ENCODE measurements at regions not wholly inside any gene's neighbourhood (a gene's known extent, or its start where the extent isn't known, plus 50 kb on each side); places are given as distances from the start of the nearest gene placed in this dataset.

DNA sequence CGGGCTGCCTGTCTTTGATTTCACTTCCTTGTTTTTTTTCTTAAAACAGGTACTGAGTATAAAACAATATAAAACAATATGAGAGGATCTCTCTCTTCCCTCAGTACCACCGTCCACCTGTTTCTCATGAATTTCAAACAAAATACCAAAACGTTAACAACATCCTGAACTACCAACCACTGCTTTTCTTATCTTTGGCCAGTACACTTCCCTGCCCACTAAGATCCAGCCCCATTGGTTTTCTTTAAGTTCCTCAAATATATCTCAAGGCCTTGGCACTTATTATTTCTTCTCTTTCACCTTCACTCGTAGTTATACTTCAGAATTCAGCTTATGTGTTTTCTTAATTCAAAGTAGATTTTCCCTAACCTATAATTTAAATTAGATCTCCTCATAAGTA is 370.2 kb upstream of the GRIA3 start:
- DNase-seq (no peak), FAIRE-seq (no peak)
- no peak overlapping the region for H3K4me3 ChIP-seq (ENCODE audit: low read depth in 1 of 3, low read length in 3 of 3)
- H3K9me3 ChIP-seq (ENCODE audit: control insufficient read depth in 2 of 2, insufficient read depth in 1 of 2, low read depth in 1 of 2, low read length in 1 of 2) = peaks cover 0 to 12% of the 10 kb centered on the region in 2 donors
- no peaks in the 10 kb centered on the region for H3K36me3 ChIP-seq (ENCODE audit: control insufficient read depth in 3 of 3, insufficient read depth in 2 of 3, low read depth in 1 of 3, low read length in 3 of 3)
- WGBS, 3 donors = 56 to 67% (median 64%) methylated on average over 4 of the region's 4 CpGs
- no peak overlapping the region for H3K27ac ChIP-seq (ENCODE audit: low read depth in 1 of 3, low read length in 2 of 3)
- H3K27me3 ChIP-seq (ENCODE audit: control insufficient read depth in 3 of 3, insufficient read depth in 3 of 3, low read length in 3 of 3) = no peaks in the 10 kb centered on the region
- no peaks in the 10 kb centered on the region for H3K4me1 ChIP-seq (ENCODE audit: control insufficient read depth in 3 of 3, insufficient read depth in 2 of 3, low read depth in 1 of 3, low read length in 2 of 3)

DNA sequence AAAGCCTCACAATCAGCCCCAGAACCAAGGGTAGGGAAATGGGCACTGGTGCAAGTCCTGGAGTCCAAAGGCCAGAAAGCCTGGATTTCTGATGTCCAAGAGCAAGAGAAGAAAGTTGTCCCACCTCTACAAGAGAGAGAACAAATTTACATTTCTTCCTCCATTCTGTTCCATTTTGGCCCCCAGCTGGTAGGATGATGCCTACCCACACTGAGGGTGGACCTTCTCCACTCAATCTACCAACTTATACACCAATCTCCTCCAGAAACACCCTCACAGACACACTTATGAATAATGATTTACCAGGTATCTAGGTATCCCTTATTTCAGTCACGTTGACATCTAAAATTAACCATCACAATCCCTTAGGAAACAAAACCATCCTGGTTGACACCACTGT is 367.8 kb upstream of the GRIA3 start:
- FAIRE-seq = no peak
- Histone ChIP-seq H3K9me3 (ENCODE audit: control insufficient read depth in 2 of 2, insufficient read depth in 1 of 2, low read depth in 1 of 2, low read length in 1 of 2) (peaks cover 0 to 12% of the 10 kb centered on the region in 2 donors), H3K4me1 (ENCODE audit: control insufficient read depth in 3 of 3, insufficient read depth in 2 of 3, low read depth in 1 of 3, low read length in 2 of 3) (no peaks in the 10 kb centered on the region), H3K4me3 (ENCODE audit: low read depth in 1 of 3, low read length in 3 of 3) (no peak overlapping the region), H3K27ac (ENCODE audit: low read depth in 1 of 3, low read length in 2 of 3) (no peak overlapping the region), H3K36me3 (ENCODE audit: control insufficient read depth in 3 of 3, insufficient read depth in 2 of 3, low read depth in 1 of 3, low read length in 3 of 3) (no peaks in the 10 kb centered on the region), H3K27me3 (ENCODE audit: control insufficient read depth in 3 of 3, insufficient read depth in 3 of 3, low read length in 3 of 3) (no peaks in the 10 kb centered on the region)
- 80 to 90% (median 85%) methylated on average over 1 of the region's 1 CpG for WGBS, 3 donors
- no peak for DNase-seq

DNA sequence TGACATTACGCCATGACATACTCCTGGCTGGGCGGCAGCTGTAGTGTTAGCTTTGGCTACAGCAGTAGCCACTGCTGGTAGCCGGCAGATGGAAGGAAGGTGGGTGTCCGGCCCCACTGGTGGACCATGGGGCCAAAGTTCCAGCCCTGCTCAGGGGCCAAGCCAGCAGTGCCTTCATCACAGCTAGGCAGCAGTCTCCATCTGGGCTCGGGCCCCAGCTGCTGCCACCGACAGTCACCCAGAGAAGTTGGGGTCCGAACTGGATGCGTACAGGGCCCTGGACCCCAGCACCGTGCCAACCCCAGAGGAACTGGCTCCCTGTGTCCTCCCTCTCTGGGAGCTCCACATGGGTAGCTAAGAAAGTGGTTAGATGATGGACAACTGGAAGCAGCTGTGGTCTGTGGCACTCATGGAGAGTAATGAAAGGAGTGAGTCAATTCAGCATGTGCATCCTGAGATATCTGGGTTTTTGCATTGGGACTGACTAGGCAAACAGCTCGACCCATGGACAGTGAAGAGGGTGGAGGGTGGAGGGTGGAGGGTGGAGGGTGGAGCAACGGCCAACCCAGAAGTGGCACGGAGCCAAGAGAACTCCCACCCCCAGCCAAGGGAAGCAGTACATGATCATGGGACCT is 366.6 kb upstream of the GRIA3 start:
- FAIRE-seq = no peak
- no peaks in the 10 kb centered on the region for H3K4me1 ChIP-seq (ENCODE audit: control insufficient read depth in 3 of 3, insufficient read depth in 2 of 3, low read depth in 1 of 3, low read length in 2 of 3)
- no peak overlapping the region for H3K27ac ChIP-seq (ENCODE audit: low read depth in 1 of 3, low read length in 2 of 3)
- H3K36me3 ChIP-seq (ENCODE audit: control insufficient read depth in 3 of 3, insufficient read depth in 2 of 3, low read depth in 1 of 3, low read length in 3 of 3) = no peaks in the 10 kb centered on the region
- WGBS, 3 donors = 80 to 87% (median 84%) methylated on average over 11 to 12 of the region's 12 CpGs
- H3K9me3 ChIP-seq (ENCODE audit: control insufficient read depth in 2 of 2, insufficient read depth in 1 of 2, low read depth in 1 of 2, low read length in 1 of 2) = peaks cover 0 to 12% of the 10 kb centered on the region in 2 donors
- no peak for DNase-seq
- no peak overlapping the region for H3K4me3 ChIP-seq (ENCODE audit: low read depth in 1 of 3, low read length in 3 of 3)
- H3K27me3 ChIP-seq (ENCODE audit: control insufficient read depth in 3 of 3, insufficient read depth in 3 of 3, low read length in 3 of 3) = no peaks in the 10 kb centered on the region

DNA sequence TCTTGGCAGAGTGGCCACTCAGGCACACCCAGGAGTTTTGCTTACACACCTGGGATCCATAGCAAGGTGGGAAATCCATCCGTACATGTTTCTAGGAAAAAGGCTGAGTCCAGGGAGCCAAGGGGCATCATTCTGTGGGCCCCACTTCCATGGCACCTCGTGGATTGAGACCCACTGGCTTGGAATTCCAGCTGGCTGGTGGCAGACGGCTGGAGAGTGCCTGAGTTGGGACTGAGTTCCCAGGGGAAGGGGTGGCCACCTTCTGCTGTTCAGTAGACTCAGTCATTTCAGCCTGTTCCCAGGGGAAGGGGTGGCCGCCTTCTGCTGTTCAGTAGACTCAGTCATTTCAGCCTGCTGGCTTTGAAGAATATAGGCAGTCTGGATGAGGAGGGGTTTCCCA is 366.0 kb upstream of the GRIA3 start:
- Histone ChIP-seq H3K27ac (ENCODE audit: low read depth in 1 of 3, low read length in 2 of 3) (no peak overlapping the region), H3K4me3 (ENCODE audit: low read depth in 1 of 3, low read length in 3 of 3) (no peak overlapping the region), H3K36me3 (ENCODE audit: control insufficient read depth in 3 of 3, insufficient read depth in 2 of 3, low read depth in 1 of 3, low read length in 3 of 3) (no peaks in the 10 kb centered on the region), H3K4me1 (ENCODE audit: control insufficient read depth in 3 of 3, insufficient read depth in 2 of 3, low read depth in 1 of 3, low read length in 2 of 3) (no peaks in the 10 kb centered on the region), H3K27me3 (ENCODE audit: control insufficient read depth in 3 of 3, insufficient read depth in 3 of 3, low read length in 3 of 3) (no peaks in the 10 kb centered on the region), H3K9me3 (ENCODE audit: control insufficient read depth in 2 of 2, insufficient read depth in 1 of 2, low read depth in 1 of 2, low read length in 1 of 2) (peaks cover 0 to 12% of the 10 kb centered on the region in 2 donors)
- DNase-seq (no peak), FAIRE-seq (no peak)
- WGBS, 3 donors = 54 to 72% (median 66%) methylated on average over 4 of the region's 4 CpGs

DNA sequence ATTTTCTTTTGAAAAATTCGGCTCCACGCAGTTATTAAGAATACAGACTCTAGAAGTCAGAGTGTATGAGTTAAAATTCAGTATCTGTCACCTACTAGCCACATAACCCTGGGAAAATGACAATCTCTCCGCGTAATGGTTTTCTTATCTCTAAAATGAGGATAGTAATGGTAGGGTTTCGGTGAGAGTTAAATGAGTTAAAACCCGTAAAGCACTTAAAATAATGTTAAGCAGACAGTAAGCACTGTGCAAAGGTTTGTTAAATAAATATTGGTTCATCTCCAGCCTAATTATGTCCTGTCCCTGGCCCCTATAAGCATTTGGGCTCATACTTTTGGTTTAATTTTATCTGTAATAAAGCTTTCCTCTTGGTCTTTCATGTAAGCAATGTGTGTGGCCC is 350.8 kb upstream of the GRIA3 start:
- no peak overlapping the region for H3K27ac ChIP-seq (ENCODE audit: low read depth in 1 of 3, low read length in 2 of 3)
- no peak overlapping the region for H3K4me3 ChIP-seq (ENCODE audit: low read depth in 1 of 3, low read length in 3 of 3)
- 74 to 77% (median 75%) methylated on average over 6 of the region's 6 CpGs for WGBS, 3 donors
- FAIRE-seq = no peak
- H3K27me3 ChIP-seq (ENCODE audit: control insufficient read depth in 3 of 3, insufficient read depth in 3 of 3, low read length in 3 of 3) = no peaks in the 10 kb centered on the region
- DNase-seq = no peak
- no peaks in the 10 kb centered on the region for H3K36me3 ChIP-seq (ENCODE audit: control insufficient read depth in 3 of 3, insufficient read depth in 2 of 3, low read depth in 1 of 3, low read length in 3 of 3)
- H3K4me1 ChIP-seq (ENCODE audit: control insufficient read depth in 3 of 3, insufficient read depth in 2 of 3, low read depth in 1 of 3, low read length in 2 of 3) = no peaks in the 10 kb centered on the region
- H3K9me3 ChIP-seq (ENCODE audit: control insufficient read depth in 2 of 2, insufficient read depth in 1 of 2, low read depth in 1 of 2, low read length in 1 of 2) = no peaks in the 10 kb centered on the region

DNA sequence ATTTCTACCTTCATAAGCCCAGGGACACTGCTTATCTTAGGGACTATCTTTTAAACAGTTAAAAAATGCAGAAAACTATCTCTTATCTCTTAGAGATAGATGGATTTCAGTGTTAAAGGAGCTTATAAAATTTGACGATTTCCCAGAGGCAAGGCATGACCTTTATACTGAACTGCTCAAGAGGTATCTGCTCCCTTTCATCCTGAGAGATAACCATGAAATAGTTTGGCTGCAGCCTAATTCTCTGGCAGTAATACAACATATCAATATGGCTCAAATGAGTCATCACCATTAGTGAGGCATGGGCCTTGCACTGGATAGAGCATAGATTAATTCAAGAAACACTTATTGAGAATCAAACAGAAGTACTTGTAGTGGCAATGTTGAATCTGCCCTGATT is 348.2 kb upstream of the GRIA3 start:
- Histone ChIP-seq H3K27me3 (ENCODE audit: control insufficient read depth in 3 of 3, insufficient read depth in 3 of 3, low read length in 3 of 3) (no peaks in the 10 kb centered on the region), H3K36me3 (ENCODE audit: control insufficient read depth in 3 of 3, insufficient read depth in 2 of 3, low read depth in 1 of 3, low read length in 3 of 3) (no peaks in the 10 kb centered on the region), H3K4me3 (ENCODE audit: low read depth in 1 of 3, low read length in 3 of 3) (no peak overlapping the region), H3K9me3 (ENCODE audit: control insufficient read depth in 2 of 2, insufficient read depth in 1 of 2, low read depth in 1 of 2, low read length in 1 of 2) (no peaks in the 10 kb centered on the region), H3K4me1 (ENCODE audit: control insufficient read depth in 3 of 3, insufficient read depth in 2 of 3, low read depth in 1 of 3, low read length in 2 of 3) (no peaks in the 10 kb centered on the region), H3K27ac (ENCODE audit: low read depth in 1 of 3, low read length in 2 of 3) (no peak overlapping the region)
- DNase-seq (no peak), FAIRE-seq (no peak)
- 19 to 55% (median 28%) methylated on average over 1 of the region's 1 CpG for WGBS, 3 donors

DNA sequence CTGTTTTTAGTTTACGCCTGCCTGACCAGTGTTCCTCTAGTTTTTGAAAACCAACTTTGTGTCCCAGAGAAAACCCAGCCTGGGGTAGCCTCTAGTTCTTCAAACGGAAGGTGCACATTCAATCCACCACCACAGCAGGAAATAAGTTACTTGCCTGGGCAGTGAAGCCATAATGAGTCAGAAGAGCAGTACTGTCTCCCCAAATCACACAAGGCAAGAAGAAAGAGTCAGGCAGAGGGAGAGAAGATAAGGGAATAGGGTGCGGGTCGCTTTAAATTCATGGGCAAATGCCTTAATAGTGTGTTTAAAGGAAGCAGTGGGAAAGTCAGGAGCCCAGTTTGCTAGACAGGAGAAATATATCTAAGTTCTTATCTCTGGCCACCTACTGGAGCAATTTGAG is 333.8 kb upstream of the GRIA3 start:
- no peaks in the 10 kb centered on the region for H3K36me3 ChIP-seq (ENCODE audit: control insufficient read depth in 3 of 3, insufficient read depth in 2 of 3, low read depth in 1 of 3, low read length in 3 of 3)
- DNase-seq = no peak
- no peak overlapping the region for H3K4me3 ChIP-seq (ENCODE audit: low read depth in 1 of 3, low read length in 3 of 3)
- peaks cover 0 to 1% of the 10 kb centered on the region in 2 donors for H3K9me3 ChIP-seq (ENCODE audit: control insufficient read depth in 2 of 2, insufficient read depth in 1 of 2, low read depth in 1 of 2, low read length in 1 of 2)
- no peak overlapping the region for H3K27ac ChIP-seq (ENCODE audit: low read depth in 1 of 3, low read length in 2 of 3)
- no peaks in the 10 kb centered on the region for H3K4me1 ChIP-seq (ENCODE audit: control insufficient read depth in 3 of 3, insufficient read depth in 2 of 3, low read depth in 1 of 3, low read length in 2 of 3)
- WGBS, 3 donors = 84 to 87% (median 85%) methylated on average over 4 of the region's 4 CpGs
- FAIRE-seq = no peak
- no peaks in the 10 kb centered on the region for H3K27me3 ChIP-seq (ENCODE audit: control insufficient read depth in 3 of 3, insufficient read depth in 3 of 3, low read length in 3 of 3)

DNA sequence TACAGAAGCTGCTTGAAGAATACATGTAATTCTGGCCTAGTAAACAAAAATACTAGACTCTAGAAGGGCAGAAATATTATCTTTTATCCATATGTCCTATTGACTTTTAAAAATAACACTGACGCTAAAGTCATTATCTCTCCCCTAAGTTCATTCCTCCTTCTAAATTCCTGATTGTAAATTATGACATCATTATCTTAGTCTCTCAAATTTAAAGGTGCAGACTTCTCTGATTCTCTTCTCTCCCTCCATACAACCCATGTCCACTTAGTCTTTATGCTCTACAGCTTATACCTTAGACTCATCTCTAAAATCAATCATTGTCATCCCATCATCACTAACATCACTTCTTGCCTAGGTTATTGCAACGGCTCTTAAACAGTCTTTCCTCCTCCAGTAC is 327.9 kb upstream of the GRIA3 start:
- WGBS, 3 donors = 9 to 41% (median 27%) methylated on average over 2 of the region's 2 CpGs
- H3K36me3 ChIP-seq (ENCODE audit: control insufficient read depth in 3 of 3, insufficient read depth in 2 of 3, low read depth in 1 of 3, low read length in 3 of 3) = no peaks in the 10 kb centered on the region
- no peak for FAIRE-seq
- no peaks in the 10 kb centered on the region for H3K27me3 ChIP-seq (ENCODE audit: control insufficient read depth in 3 of 3, insufficient read depth in 3 of 3, low read length in 3 of 3)
- H3K9me3 ChIP-seq (ENCODE audit: control insufficient read depth in 2 of 2, insufficient read depth in 1 of 2, low read depth in 1 of 2, low read length in 1 of 2) = no peaks in the 10 kb centered on the region
- DNase-seq = no peak
- no peak overlapping the region for H3K4me3 ChIP-seq (ENCODE audit: low read depth in 1 of 3, low read length in 3 of 3)
- no peaks in the 10 kb centered on the region for H3K4me1 ChIP-seq (ENCODE audit: control insufficient read depth in 3 of 3, insufficient read depth in 2 of 3, low read depth in 1 of 3, low read length in 2 of 3)
- no peak overlapping the region for H3K27ac ChIP-seq (ENCODE audit: low read depth in 1 of 3, low read length in 2 of 3)

DNA sequence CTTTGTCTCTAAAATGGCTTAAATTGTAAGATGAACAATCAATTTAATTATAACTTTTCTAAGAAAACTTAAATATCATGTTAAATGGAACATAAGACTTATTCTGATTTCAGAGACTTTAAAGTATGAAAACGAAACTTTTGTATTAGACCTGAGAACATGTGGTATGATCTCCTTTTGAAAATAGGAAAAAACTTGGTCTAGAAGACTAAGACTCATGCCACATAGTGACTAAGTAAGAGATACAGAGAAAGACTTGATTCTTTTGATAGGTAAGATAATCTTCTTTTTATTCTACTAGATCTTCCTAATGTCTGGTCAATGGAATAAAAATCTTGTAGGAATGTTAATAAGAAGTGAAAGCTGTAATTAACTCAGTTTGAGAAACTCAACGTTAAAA is 326.3 kb upstream of the GRIA3 start:
- FAIRE-seq = no peak
- 39 to 62% (median 61%) methylated on average over 2 of the region's 2 CpGs for WGBS, 3 donors

More for the DNA sequence above, 326.3 kb upstream of the GRIA3 start:
- Histone ChIP-seq H3K27ac (ENCODE audit: low read depth in 1 of 3, low read length in 2 of 3) (no peak overlapping the region), H3K4me1 (ENCODE audit: control insufficient read depth in 3 of 3, insufficient read depth in 2 of 3, low read depth in 1 of 3, low read length in 2 of 3) (no peaks in the 10 kb centered on the region), H3K36me3 (ENCODE audit: control insufficient read depth in 3 of 3, insufficient read depth in 2 of 3, low read depth in 1 of 3, low read length in 3 of 3) (no peaks in the 10 kb centered on the region), H3K27me3 (ENCODE audit: control insufficient read depth in 3 of 3, insufficient read depth in 3 of 3, low read length in 3 of 3) (no peaks in the 10 kb centered on the region), H3K9me3 (ENCODE audit: control insufficient read depth in 2 of 2, insufficient read depth in 1 of 2, low read depth in 1 of 2, low read length in 1 of 2) (no peaks in the 10 kb centered on the region), H3K4me3 (ENCODE audit: low read depth in 1 of 3, low read length in 3 of 3) (no peak overlapping the region)
- no peak for DNase-seq
